ENCODE measurements at regions not wholly inside any gene's neighbourhood (a gene's known extent, or its start where the extent isn't known, plus 50 kb on each side); places are given as distances from the start of the nearest gene placed in this dataset.
"Not testable (repeated sequence)": the region's sequence is repeated elsewhere in the genome, so short reads cannot be mapped to it uniquely, and the experiment has no call there.

DNA sequence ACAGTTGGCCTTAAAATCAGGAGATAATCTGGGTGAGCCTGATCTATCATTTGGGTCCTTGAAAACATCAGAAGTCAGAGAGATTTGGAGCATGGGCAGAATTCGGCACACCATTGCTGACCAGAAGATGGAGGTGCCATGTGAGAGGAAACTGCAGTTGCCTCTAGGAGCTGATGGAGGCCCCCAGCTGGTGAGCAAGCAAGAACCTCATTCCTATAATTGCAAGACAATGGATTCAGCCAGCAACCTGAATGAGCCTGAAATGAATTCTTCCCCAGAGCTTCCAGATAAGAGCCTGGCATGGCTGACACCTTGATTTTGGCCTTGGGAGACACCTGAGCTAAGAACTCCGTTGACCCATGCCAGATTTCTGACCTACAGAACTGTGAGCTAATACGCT is 76.3 kb upstream of the FYN start:
- Mint-ChIP-seq H3K9me3 (ENCODE audit: unreplicated experiment) (no peaks in the 10 kb centered on the region), H3K4me1 (ENCODE audit: unreplicated experiment) (no peaks in the 10 kb centered on the region), H3K36me3 (ENCODE audit: low read depth, unreplicated experiment) (no peaks in the 10 kb centered on the region), H3K27ac (ENCODE audit: unreplicated experiment) (no peak overlapping the region), H3K4me3 (ENCODE audit: unreplicated experiment) (no peak overlapping the region), H3K27me3 (ENCODE audit: unreplicated experiment) (peaks cover 1% of the 10 kb centered on the region)
- no peak for DNase-seq (ENCODE audit: low spot score)
- no peak for TF ChIP-seq CTCF (IDR thresholded peaks at IDR 0.05; ENCODE audit: unreplicated experiment)

DNA sequence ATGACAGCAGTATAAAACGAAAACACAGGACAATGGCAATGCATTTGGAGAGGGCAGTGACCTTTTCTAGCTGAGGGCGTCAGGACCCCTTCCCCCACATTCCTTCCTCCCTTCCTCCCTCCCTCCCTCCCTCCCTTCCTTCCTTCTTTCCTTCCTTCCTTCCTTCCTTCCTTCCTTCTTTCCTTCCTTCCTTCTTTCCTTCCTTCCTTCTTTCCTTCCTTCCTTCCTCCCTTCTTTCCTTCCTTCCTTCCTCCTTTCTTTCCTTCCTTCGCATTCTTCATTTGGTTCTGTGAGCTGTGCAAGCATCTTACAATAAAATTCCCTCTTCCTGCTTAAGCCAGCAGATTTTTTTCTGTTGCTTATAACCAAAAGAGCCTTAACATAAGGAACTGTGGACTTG is 76.7 kb upstream of the FYN start:
- peak overlapping the region; percentile 12 for H3K4me3 Mint-ChIP-seq (ENCODE audit: unreplicated experiment)
- not testable (repeated sequence) for H3K4me1 Mint-ChIP-seq (ENCODE audit: unreplicated experiment); DNase-seq (ENCODE audit: low spot score); H3K27me3 Mint-ChIP-seq (ENCODE audit: unreplicated experiment); H3K27ac Mint-ChIP-seq (ENCODE audit: unreplicated experiment); H3K9me3 Mint-ChIP-seq (ENCODE audit: unreplicated experiment); H3K36me3 Mint-ChIP-seq (ENCODE audit: low read depth, unreplicated experiment)

GRCh38 chr6:111950661-111951496 is 77.6 kb upstream of the FYN start:
- H3K27me3 Mint-ChIP-seq (ENCODE audit: unreplicated experiment), result peaks cover 1% of the 10 kb centered on the region
- TF ChIP-seq CTCF (IDR thresholded peaks at IDR 0.05; ENCODE audit: unreplicated experiment), result no peak
- H3K9me3 Mint-ChIP-seq (ENCODE audit: unreplicated experiment), result no peaks in the 10 kb centered on the region
- H3K27ac Mint-ChIP-seq (ENCODE audit: unreplicated experiment), result no peak overlapping the region
- no peaks in the 10 kb centered on the region for H3K36me3 Mint-ChIP-seq (ENCODE audit: low read depth, unreplicated experiment)
- DNase-seq (ENCODE audit: low spot score), result no peak
- H3K4me3 Mint-ChIP-seq (ENCODE audit: unreplicated experiment), result no peak overlapping the region
- H3K4me1 Mint-ChIP-seq (ENCODE audit: unreplicated experiment), result no peaks in the 10 kb centered on the region

- no peak for DNase-seq (ENCODE audit: low spot score)
- Mint-ChIP-seq H3K27ac (ENCODE audit: unreplicated experiment) (no peak overlapping the region), H3K4me3 (ENCODE audit: unreplicated experiment) (no peak overlapping the region), H3K36me3 (ENCODE audit: low read depth, unreplicated experiment) (no peaks in the 10 kb centered on the region), H3K4me1 (ENCODE audit: unreplicated experiment) (no peaks in the 10 kb centered on the region), H3K27me3 (ENCODE audit: unreplicated experiment) (peaks cover 1% of the 10 kb centered on the region), H3K9me3 (ENCODE audit: unreplicated experiment) (no peaks in the 10 kb centered on the region)
- no peak for TF ChIP-seq CTCF (IDR thresholded peaks at IDR 0.05; ENCODE audit: unreplicated experiment)
Measured at GRCh38 chr6:111951497-111952085, 78.3 kb upstream of the FYN start.

- Mint-ChIP-seq H3K4me1 (ENCODE audit: unreplicated experiment) (no peaks in the 10 kb centered on the region), H3K27ac (ENCODE audit: unreplicated experiment) (no peak overlapping the region), H3K4me3 (ENCODE audit: unreplicated experiment) (no peak overlapping the region), H3K27me3 (ENCODE audit: unreplicated experiment) (peaks cover 1% of the 10 kb centered on the region), H3K9me3 (ENCODE audit: unreplicated experiment) (no peaks in the 10 kb centered on the region), H3K36me3 (ENCODE audit: low read depth, unreplicated experiment) (no peaks in the 10 kb centered on the region)
- no peak for TF ChIP-seq CTCF (IDR thresholded peaks at IDR 0.05; ENCODE audit: unreplicated experiment)
- no peak for DNase-seq (ENCODE audit: low spot score)
Measured at GRCh38 chr6:111952274-111952673, 79.0 kb upstream of the FYN start.

All from endothelial cell (in vitro differentiated cells).